ENCODE measurements at regions not wholly inside any gene's neighbourhood (a gene's known extent, or its start where the extent isn't known, plus 50 kb on each side); places are given as distances from the start of the nearest gene placed in this dataset.

DNA sequence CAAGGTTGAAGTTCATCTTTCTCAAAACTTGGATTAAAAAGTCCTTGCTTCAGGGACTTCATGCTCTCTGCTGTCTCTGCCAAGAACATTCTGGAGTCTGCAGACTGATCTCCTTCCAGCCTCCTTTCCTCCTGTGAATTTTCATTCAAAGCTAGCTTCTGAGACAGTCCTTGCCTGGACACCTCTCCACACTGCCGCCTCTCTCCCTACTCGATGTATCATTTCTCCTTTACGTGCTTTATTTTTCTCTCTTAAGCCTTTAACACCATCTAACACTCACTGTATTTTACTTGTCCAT, 238.8 kb downstream of the COL4A1 start:
- TF ChIP-seq EZH2 (IDR thresholded peaks at IDR 0.05), result no peak
- TF ChIP-seq, protein P1, sequence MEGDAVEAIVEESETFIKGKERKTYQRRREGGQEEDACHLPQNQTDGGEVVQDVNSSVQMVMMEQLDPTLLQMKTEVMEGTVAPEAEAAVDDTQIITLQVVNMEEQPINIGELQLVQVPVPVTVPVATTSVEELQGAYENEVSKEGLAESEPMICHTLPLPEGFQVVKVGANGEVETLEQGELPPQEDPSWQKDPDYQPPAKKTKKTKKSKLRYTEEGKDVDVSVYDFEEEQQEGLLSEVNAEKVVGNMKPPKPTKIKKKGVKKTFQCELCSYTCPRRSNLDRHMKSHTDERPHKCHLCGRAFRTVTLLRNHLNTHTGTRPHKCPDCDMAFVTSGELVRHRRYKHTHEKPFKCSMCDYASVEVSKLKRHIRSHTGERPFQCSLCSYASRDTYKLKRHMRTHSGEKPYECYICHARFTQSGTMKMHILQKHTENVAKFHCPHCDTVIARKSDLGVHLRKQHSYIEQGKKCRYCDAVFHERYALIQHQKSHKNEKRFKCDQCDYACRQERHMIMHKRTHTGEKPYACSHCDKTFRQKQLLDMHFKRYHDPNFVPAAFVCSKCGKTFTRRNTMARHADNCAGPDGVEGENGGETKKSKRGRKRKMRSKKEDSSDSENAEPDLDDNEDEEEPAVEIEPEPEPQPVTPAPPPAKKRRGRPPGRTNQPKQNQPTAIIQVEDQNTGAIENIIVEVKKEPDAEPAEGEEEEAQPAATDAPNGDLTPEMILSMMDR (IDR thresholded peaks at IDR 0.05), result no peak

Data from neural progenitor cell (in vitro differentiated cells).